GM23248 (cell line): ENCODE measurements at regions not wholly inside any gene's neighbourhood (a gene's known extent, or its start where the extent isn't known, plus 50 kb on each side); places are given as distances from the start of the nearest gene placed in this dataset.

ENCODE experiments used
- DNase-seq: peaks from one replicate; pipeline ENCODE4 v3.0.0-alpha.2; 2015
- H2AFZ ChIP-seq: fragments of 200-600 bp; sonication (generic); 2 replicates; pipeline ENCODE4 v1.6.1; 2016; ENCODE audit warnings: antibody characterized with exemption
- H3F3A ChIP-seq: fragments of 200-600 bp; sonication (generic); 2 replicates; pipeline ENCODE4 v1.6.1; 2016; ENCODE audit warnings: mild to moderate bottlenecking, antibody characterized with exemption, mixed run types; ENCODE audit not compliant: insufficient read depth
- H3K27ac ChIP-seq: fragments of 200-600 bp; sonication (generic); 2 replicates; pipeline ENCODE4 v1.5.1; 2016; ENCODE audit warnings: mild to moderate bottlenecking
- H3K27me3 ChIP-seq: fragments of 200-600 bp; sonication (generic); replicated peaks from 2 replicates; pipeline ENCODE4 v1.6.1; 2016; ENCODE audit warnings: mild to moderate bottlenecking; ENCODE audit not compliant: insufficient read depth
- H3K36me3 ChIP-seq: fragments of 200-600 bp; sonication (generic); 2 replicates; pipeline ENCODE4 v1.6.1; 2016; ENCODE audit warnings: low read depth, mild to moderate bottlenecking
- H3K4me1 ChIP-seq: fragments of 200-600 bp; sonication (generic); 2 replicates; pipeline ENCODE4 v1.6.1; 2016; ENCODE audit warnings: mild to moderate bottlenecking; ENCODE audit not compliant: insufficient read depth
- H3K4me2 ChIP-seq: fragments of 200-600 bp; sonication (generic); one replicate; pipeline ENCODE4 v1.6.1; 2016; ENCODE audit warnings: mild to moderate bottlenecking; ENCODE audit not compliant: unreplicated experiment
- H3K4me3 ChIP-seq: fragments of 200-600 bp; sonication (generic); 2 replicates; pipeline ENCODE4 v1.5.1; 2016; ENCODE audit warnings: mild to moderate bottlenecking
- H3K79me2 ChIP-seq: fragments of 200-600 bp; sonication (generic); 2 replicates; pipeline ENCODE4 v1.6.1; 2016; ENCODE audit warnings: mild to moderate bottlenecking; ENCODE audit not compliant: insufficient read depth
- H3K9ac ChIP-seq: fragments of 200-600 bp; sonication (generic); 2 replicates; pipeline ENCODE4 v1.6.1; 2016; ENCODE audit warnings: mild to moderate bottlenecking
- H3K9me2 ChIP-seq: fragments of 200-600 bp; sonication (generic); 2 replicates; pipeline ENCODE4 v1.6.1; 2016; ENCODE audit warnings: mixed run types, mild to moderate bottlenecking, moderate library complexity; ENCODE audit not compliant: insufficient read depth
- H3K9me3 ChIP-seq: fragments of 200-600 bp; sonication (generic); one replicate; pipeline ENCODE4 v1.6.1; 2017; ENCODE audit warnings: low read depth
- H4K20me1 ChIP-seq: fragments of 200-600 bp; sonication (generic); 2 replicates; pipeline ENCODE4 v1.6.0; 2016; ENCODE audit not compliant: insufficient read depth
- EZH2 ChIP-seq: fragments of 200-600 bp; sonication (generic); IDR thresholded peaks from 2 replicates; pipeline ENCODE4 v1.6.1; 2018; ENCODE audit warnings: antibody characterized with exemption, mild to moderate bottlenecking; ENCODE audit not compliant: insufficient read depth, poor library complexity, severe bottlenecking
- EZH2phosphoT487 ChIP-seq: fragments of 200-600 bp; sonication (generic); IDR thresholded peaks from 2 replicates; pipeline ENCODE4 v1.6.1; 2018; ENCODE audit warnings: antibody characterized with exemption, moderate library complexity, mild to moderate bottlenecking, low read depth; ENCODE audit not compliant: insufficient read depth
- WGBS, 2 experiments: methylation state at CpG; one replicate each; pipeline ENCODE4 v1.1.6; 2015 to 2017; ENCODE audit warnings: low lambda C conversion rate in 2 of 2, low coverage in 1 of 2; ENCODE audit errors: missing lambda C conversion rate in 2 of 2; 5-methylcytosine and 5-hydroxymethylcytosine counted together
- in situ Hi-C: fragments of 300-500 bp; cut with MboI; formaldehyde crosslinking; loops from 2 replicates; pipeline ENCODE4 v1.15.0; 2020

GRCh38 chr3:135869439-135870105, 96.0 kb upstream of the PPP2R3A start:
- no peak overlapping the region for H3K27ac ChIP-seq
- no peaks in the 10 kb centered on the region for H3K79me2 ChIP-seq
- no peaks in the 10 kb centered on the region for H4K20me1 ChIP-seq
- TF ChIP-seq EZH2phosphoT487 (no peak), EZH2 (no peak)
- H3K36me3 ChIP-seq = no peaks in the 10 kb centered on the region
- no peaks in the 10 kb centered on the region for H3K9me3 ChIP-seq
- H3K9ac ChIP-seq = no peak overlapping the region
- H3K4me1 ChIP-seq = peaks cover 3% of the 10 kb centered on the region; the same call in 1 of the 2 replicates
- WGBS, 2 experiments = 23 to 29% methylated on average over 2 of the region's 2 CpGs
- no peaks in the 10 kb centered on the region for H3F3A ChIP-seq
- DNase-seq = no peak
- H2AFZ ChIP-seq = no peak overlapping the region
- H3K9me2 ChIP-seq = no peaks in the 10 kb centered on the region
- in situ Hi-C loops = no loop called here
- no peak overlapping the region for H3K4me2 ChIP-seq
- H3K27me3 ChIP-seq = no peaks in the 10 kb centered on the region
- H3K4me3 ChIP-seq = no peak overlapping the region

- Histone ChIP-seq H2AFZ (no peak overlapping the region), H3K4me3 (no peak overlapping the region), H3K79me2 (no peaks in the 10 kb centered on the region), H3K4me2 (no peak overlapping the region), H3F3A (no peaks in the 10 kb centered on the region), H4K20me1 (no peaks in the 10 kb centered on the region), H3K9ac (no peak overlapping the region), H3K36me3 (no peaks in the 10 kb centered on the region), H3K27me3 (no peaks in the 10 kb centered on the region), H3K27ac (no peak overlapping the region), H3K4me1 (peaks cover 3% of the 10 kb centered on the region; the same call in 1 of the 2 replicates), H3K9me3 (no peaks in the 10 kb centered on the region), H3K9me2 (no peaks in the 10 kb centered on the region)
- no peak for TF ChIP-seq EZH2phosphoT487
- no peak for TF ChIP-seq EZH2
- 43 to 44% methylated on average over 1 of the region's 1 CpG for WGBS, 2 experiments
- in situ Hi-C loops = no loop called here
- no peak for DNase-seq
Measured at GRCh38 chr3:135871311-135871710, 94.2 kb upstream of the PPP2R3A start.

- no peaks in the 10 kb centered on the region for H3F3A ChIP-seq
- no peaks in the 10 kb centered on the region for H3K9me3 ChIP-seq
- 36 to 48% methylated on average over 2 of the region's 2 CpGs for WGBS, 2 experiments
- no peaks in the 10 kb centered on the region for H4K20me1 ChIP-seq
- no peak overlapping the region for H3K27ac ChIP-seq
- H3K36me3 ChIP-seq = no peaks in the 10 kb centered on the region
- H3K9ac ChIP-seq = no peak overlapping the region
- in situ Hi-C loops = no loop called here
- no peaks in the 10 kb centered on the region for H3K79me2 ChIP-seq
- no peaks in the 10 kb centered on the region for H3K9me2 ChIP-seq
- H3K4me3 ChIP-seq = no peak overlapping the region
- peaks cover 3% of the 10 kb centered on the region; the same call in 1 of the 2 replicates for H3K4me1 ChIP-seq
- no peak for DNase-seq
- TF ChIP-seq EZH2 (no peak), EZH2phosphoT487 (no peak)
- no peaks in the 10 kb centered on the region for H3K27me3 ChIP-seq
- no peak overlapping the region for H3K4me2 ChIP-seq
- no peak overlapping the region for H2AFZ ChIP-seq
Measured at GRCh38 chr3:135874035-135874434, 91.5 kb upstream of the PPP2R3A start.

- in situ Hi-C loops = loop anchor here (25.0 kb wide), 1 partner anchor 1266 kb away; no protein-coding TSS in a partner anchor
- Histone ChIP-seq H3K4me2 (no peak overlapping the region), H3F3A (no peaks in the 10 kb centered on the region), H2AFZ (no peak overlapping the region), H3K36me3 (no peaks in the 10 kb centered on the region), H3K9me3 (no peaks in the 10 kb centered on the region), H3K79me2 (no peaks in the 10 kb centered on the region), H3K27ac (no peak overlapping the region), H3K9ac (no peak overlapping the region), H4K20me1 (no peaks in the 10 kb centered on the region), H3K4me3 (no peak overlapping the region), H3K4me1 (no peaks in the 10 kb centered on the region), H3K27me3 (no peaks in the 10 kb centered on the region), H3K9me2 (no peaks in the 10 kb centered on the region)
- TF ChIP-seq EZH2 = no peak
- no peak for TF ChIP-seq EZH2phosphoT487
- no peak for DNase-seq
- 78 to 88% methylated on average over 3 of the region's 3 CpGs for WGBS, 2 experiments
Measured at GRCh38 chr3:135878501-135878900, 87.0 kb upstream of the PPP2R3A start.
